CD4-positive, alpha-beta T cell treated with Interleukin-2 at 100 ng/mL for 4 hours (primary cell): ENCODE measurements at regions not wholly inside any gene's neighbourhood (a gene's known extent, or its start where the extent isn't known, plus 50 kb on each side); places are given as distances from the start of the nearest gene placed in this dataset.

Source experiments
- DNase-seq: peaks from one replicate; pipeline ENCODE4 v3.0.0-alpha.2; 2020; ENCODE audit warnings: low spot score

DNA sequence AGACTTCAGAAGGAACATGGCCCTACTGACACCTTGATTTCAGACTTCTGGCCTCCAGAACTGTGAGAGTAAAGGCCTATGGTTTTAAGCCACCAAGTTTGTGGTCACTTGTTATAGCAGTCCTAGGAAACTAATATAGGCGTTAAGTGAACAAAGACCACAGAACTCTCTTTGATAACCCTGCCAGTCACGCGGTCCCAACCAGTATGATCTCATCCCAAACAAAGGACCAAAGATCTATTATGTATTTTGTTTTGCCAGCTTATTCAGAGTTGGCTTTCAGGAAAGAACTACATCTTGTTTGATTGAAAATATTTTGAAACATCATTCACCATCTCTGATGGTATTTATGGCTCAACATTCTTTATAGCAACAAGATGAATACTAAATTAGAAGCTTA, 294.4 kb upstream of the SLCO3A1 start:
- no peak for DNase-seq

GRCh38 chr15:91561371-91562100, 292.0 kb upstream of the SLCO3A1 start:
- no peak for DNase-seq

GRCh38 chr15:91562698-91563097, 290.8 kb upstream of the SLCO3A1 start:
- DNase-seq: no peak

GRCh38 chr15:91564631-91565030, 288.9 kb upstream of the SLCO3A1 start:
- DNase-seq: no peak

GRCh38 chr15:91566141-91566540, 287.4 kb upstream of the SLCO3A1 start:
- no peak for DNase-seq

- DNase-seq: no peak
These were observed 285.5 kb upstream of the SLCO3A1 start for GRCh38 chr15:91568036-91568435.

DNA sequence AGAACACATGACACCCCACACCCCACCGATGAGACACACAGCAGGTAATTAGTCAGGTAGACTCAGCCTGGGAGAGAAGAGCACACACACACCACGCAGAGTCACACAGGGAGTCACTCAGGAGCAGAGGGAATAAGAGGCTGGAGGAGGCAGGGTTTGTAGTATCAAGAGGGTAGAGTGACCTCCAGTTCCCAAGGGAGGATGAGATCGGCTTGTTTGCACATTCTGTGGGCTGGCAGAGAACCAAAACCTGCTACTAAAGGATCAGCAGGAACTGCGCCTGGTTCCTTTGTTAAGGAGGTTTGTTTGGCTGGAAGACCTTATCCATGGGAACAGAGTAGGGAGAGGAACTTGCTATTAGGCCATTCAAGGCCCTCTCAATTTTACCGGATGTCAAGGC, 281.4 kb upstream of the SLCO3A1 start:
- no peak for DNase-seq

- DNase-seq: no peak
These were observed 277.4 kb upstream of the SLCO3A1 start for GRCh38 chr15:91576096-91576495.

- no peak for DNase-seq
These were observed 275.0 kb upstream of the SLCO3A1 start for GRCh38 chr15:91578511-91578910.

- DNase-seq: no peak
These were observed 268.6 kb upstream of the SLCO3A1 start for GRCh38 chr15:91584895-91585294.

DNA sequence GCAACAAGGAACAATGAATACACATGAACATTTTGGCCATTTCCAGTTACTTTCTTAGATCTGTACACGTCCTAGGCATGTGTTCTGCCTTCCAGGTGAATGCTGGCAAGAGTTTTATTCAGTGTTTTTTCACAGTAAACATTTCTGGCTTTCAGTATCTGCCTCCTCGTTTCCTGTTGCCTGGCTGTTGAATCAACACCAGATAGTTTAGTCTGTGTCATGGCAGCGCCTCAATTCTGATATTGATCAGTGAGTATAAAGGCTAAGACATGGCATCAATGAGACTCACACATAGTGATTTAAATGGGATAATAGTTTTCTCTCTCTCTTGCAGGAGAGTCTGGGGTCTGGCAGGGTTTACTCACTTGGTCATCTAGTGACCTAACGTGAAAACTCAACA, 266.9 kb upstream of the SLCO3A1 start:
- no peak for DNase-seq

DNA sequence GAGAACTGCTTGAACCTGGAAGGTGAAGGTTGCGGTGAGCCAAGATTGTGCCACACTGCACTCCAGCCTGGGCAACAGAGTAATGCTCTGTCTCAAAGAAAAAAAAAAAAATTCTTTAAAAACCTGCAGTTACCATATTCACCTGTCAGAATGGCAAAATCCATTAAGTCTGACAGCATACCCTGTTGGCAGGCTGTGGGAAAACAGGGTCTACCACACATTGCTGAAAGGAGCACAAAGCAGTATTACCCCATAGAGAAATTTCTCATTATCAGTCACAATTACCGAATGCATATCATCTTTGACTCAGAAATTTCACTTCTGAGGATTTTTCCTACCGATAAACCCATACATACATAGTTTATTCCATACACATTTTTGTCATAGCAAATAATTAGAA, 264.1 kb upstream of the SLCO3A1 start:
- DNase-seq: peak; percentile 3

DNA sequence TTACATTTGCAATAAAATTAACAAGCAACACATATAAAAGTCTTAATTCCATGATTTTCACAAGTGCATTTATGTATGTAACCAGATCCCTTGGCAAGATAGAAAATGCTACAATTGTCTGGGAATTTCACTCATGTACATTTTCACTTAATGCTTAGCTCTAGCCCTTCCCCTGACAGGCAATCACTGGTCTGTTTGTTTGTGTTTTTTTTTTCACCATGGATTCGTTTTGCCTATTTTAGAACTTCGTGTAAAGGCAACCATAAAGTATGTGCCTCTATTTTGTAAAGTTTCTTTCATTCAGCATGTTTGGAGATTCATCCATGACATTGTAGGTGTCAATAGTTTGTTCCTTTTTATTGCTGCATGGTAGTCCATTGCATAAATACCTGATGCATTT, 260.9 kb upstream of the SLCO3A1 start:
- DNase-seq: no peak

DNA sequence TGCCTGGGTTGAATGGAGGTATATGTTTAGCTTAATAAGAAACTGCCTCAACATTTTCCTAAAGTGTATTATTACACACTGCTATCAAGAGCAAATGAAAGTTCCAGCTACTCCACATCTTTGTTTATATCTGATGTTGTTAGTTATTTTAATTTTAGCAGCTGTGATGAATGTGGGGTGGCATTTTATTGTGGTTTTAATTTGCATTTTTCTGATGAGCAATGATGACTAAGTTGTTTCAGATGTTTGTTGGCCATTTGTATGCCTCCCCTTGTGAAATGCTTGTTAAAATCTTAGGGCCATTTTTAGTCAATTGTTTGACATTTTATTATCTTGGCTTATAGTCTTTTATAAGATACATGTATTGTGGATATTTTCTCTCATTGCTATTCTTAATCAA, 260.4 kb upstream of the SLCO3A1 start:
- no peak for DNase-seq

DNA sequence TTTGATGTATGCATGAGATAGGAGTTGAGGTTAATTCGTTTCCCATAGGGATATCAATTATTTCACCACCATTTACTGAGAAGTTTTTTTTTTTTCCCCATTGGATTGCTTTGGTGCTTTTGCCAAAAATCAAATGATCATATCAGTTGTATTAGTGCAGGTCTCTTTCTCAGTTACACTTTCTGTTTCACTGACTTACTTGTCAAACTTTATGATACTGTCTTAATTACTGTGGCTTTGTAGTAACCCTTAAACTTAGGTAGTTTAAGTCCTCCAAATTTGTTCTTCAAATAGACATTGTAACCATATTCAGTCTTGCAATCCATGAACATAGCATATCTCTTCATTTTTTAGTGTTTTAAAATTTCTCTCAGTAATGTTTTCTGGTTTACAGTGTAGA, 259.9 kb upstream of the SLCO3A1 start:
- DNase-seq: no peak

- no peak for DNase-seq
These were observed 254.2 kb upstream of the SLCO3A1 start for GRCh38 chr15:91599261-91599660.

- no peak for DNase-seq
These were observed 250.0 kb upstream of the SLCO3A1 start for GRCh38 chr15:91603384-91604080.

- no peak for DNase-seq
These were observed 249.4 kb upstream of the SLCO3A1 start for GRCh38 chr15:91604122-91604521.

DNA sequence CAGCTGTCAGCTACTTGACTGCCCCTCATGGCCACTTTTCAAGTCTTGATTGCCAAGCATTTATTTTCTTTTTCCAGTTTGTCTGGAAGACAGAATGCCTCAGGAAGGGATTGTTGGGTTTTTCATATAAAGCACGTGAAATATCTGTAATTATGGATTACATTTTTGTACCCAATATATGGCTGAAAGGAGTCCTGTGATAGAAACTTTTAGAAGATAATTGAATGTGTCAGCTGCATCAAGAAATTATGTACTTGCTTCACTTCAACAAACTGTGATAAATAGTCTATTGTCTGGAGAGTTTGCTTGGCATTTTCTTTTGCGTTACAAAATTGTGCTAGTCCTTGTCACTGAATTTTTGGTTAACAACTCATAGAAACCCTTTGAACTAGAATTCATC, 247.9 kb upstream of the SLCO3A1 start:
- DNase-seq: no peak

DNA sequence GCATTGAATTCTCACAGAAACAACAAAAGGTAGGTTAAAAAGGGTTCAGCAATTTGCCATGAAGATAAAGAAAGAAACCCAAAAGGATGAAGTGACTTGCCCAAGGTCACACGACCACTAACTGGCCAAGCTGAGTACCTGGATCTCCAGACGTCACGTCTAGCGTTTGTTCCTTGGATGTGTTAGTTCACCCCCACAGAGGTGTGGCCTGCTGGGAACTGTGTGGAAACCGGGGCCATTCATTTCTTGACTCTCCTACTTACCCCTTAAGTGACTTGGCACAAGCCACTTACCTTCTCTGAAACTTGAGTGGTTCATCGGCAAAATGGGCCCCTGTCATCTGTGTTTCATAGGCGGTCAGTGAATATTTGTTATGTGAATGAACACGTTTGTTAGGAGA, 244.3 kb upstream of the SLCO3A1 start:
- DNase-seq: no peak

DNA sequence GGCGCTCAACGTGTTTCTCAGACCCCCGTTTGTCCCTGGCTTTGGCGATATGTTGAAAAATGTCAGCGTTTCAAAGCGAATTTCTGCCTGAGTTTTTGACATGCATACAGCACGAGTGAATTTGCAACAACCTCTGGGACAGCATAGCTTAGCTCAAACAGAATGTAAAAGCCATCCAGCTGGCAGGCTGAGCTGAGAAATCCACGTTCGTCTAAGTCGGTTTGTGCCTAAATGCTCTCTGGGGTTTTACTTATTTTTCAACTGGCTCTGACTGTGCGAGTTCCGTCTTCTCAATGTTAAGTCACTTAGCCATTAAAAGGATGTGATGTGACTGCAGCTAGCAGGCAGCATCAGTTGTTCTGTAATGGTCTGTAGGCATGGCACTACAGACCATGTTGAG, 243.5 kb upstream of the SLCO3A1 start:
- DNase-seq: no peak

- no peak for DNase-seq
These were observed 241.8 kb upstream of the SLCO3A1 start for GRCh38 chr15:91611561-91612323.

GRCh38 chr15:91620229-91620628, 233.3 kb upstream of the SLCO3A1 start:
- no peak for DNase-seq
